ENCODE measurements at regions not wholly inside any gene's neighbourhood (a gene's known extent, or its start where the extent isn't known, plus 50 kb on each side); places are given as distances from the start of the nearest gene placed in this dataset.

DNA sequence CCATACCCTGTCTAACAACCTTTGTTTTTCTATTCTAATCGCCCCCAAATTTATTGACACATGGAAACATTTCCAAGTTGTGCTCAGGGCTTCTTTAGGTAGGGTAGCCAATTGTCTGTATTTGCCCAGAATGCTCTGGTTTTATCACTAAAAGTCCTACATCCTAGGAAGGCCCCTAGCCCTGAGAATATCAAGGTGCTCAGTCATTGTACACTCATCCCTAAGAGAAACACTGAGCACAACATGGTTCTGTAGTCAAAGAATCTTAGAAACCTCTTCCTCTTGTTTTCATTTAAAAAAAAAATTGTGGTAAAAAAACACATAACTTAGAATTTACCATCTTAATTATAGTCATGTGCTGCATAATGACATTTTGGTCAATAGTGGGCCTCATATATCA lies 69.0 kb upstream of the BASP1 start:
- Histone ChIP-seq H3K27me3 (ENCODE audit: control insufficient read depth, insufficient read depth, low read length) (no peaks in the 10 kb centered on the region), H3K36me3 (ENCODE audit: control insufficient read depth, insufficient read depth, low read length) (no peaks in the 10 kb centered on the region), H3K4me3 (ENCODE audit: low read depth, low read length) (no peak overlapping the region)
- TF ChIP-seq, protein P1, sequence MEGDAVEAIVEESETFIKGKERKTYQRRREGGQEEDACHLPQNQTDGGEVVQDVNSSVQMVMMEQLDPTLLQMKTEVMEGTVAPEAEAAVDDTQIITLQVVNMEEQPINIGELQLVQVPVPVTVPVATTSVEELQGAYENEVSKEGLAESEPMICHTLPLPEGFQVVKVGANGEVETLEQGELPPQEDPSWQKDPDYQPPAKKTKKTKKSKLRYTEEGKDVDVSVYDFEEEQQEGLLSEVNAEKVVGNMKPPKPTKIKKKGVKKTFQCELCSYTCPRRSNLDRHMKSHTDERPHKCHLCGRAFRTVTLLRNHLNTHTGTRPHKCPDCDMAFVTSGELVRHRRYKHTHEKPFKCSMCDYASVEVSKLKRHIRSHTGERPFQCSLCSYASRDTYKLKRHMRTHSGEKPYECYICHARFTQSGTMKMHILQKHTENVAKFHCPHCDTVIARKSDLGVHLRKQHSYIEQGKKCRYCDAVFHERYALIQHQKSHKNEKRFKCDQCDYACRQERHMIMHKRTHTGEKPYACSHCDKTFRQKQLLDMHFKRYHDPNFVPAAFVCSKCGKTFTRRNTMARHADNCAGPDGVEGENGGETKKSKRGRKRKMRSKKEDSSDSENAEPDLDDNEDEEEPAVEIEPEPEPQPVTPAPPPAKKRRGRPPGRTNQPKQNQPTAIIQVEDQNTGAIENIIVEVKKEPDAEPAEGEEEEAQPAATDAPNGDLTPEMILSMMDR (IDR thresholded peaks at IDR 0.05; ENCODE audit: insufficient read depth, low read length, poor library complexity, severe bottlenecking): no peak
- DNase-seq (ENCODE audit: low read depth): no peak

DNA sequence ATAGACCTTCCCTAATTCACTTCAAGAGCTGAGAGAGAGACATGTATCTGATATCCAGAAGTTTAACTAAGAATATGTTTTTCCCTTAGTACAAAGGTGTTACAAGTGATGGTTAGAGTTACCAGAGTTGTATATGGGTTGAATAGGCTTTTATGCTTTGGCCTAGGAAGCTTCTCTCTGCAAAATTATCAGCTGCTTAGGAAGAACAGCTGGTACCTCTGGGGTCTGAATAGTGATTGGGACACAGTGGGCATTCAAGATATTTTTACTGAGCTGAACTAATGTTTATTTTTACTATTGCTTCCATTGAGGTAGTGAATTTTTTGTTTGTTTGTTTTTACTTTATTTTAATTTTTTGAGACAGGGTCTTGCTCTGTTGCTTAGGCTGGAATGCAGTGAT lies 67.6 kb upstream of the BASP1 start:
- H3K4me3 ChIP-seq (ENCODE audit: low read depth, low read length): no peak overlapping the region
- DNase-seq (ENCODE audit: low read depth): no peak
- no peaks in the 10 kb centered on the region for H3K36me3 ChIP-seq (ENCODE audit: control insufficient read depth, insufficient read depth, low read length)
- TF ChIP-seq, protein P1 (IDR thresholded peaks at IDR 0.05; ENCODE audit: insufficient read depth, low read length, poor library complexity, severe bottlenecking): no peak
- H3K27me3 ChIP-seq (ENCODE audit: control insufficient read depth, insufficient read depth, low read length): no peaks in the 10 kb centered on the region

DNA sequence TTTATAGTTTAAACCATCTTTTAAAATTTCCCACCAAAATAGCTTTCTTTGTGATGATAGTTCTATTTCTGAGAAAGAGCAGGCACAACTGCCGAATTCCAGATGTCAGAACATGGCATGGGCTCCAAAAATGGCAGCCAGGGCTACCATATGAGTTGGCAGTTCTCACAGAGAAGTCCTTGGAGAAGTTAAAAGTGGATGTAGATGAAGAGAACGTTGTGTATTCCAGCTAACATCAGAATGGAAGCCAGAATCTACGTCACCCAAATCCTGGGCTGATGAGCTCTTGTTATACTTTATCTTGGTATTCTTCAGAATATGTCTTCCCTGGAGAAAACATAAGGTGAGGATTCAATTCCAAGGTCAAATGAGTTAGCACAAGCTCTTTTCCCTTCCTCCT lies 66.9 kb upstream of the BASP1 start:
- TF ChIP-seq, protein P1 (IDR thresholded peaks at IDR 0.05; ENCODE audit: insufficient read depth, low read length, poor library complexity, severe bottlenecking): no peak
- DNase-seq (ENCODE audit: low read depth): no peak
- Histone ChIP-seq H3K27me3 (ENCODE audit: control insufficient read depth, insufficient read depth, low read length) (no peaks in the 10 kb centered on the region), H3K4me3 (ENCODE audit: low read depth, low read length) (no peak overlapping the region), H3K36me3 (ENCODE audit: control insufficient read depth, insufficient read depth, low read length) (no peaks in the 10 kb centered on the region)

DNA sequence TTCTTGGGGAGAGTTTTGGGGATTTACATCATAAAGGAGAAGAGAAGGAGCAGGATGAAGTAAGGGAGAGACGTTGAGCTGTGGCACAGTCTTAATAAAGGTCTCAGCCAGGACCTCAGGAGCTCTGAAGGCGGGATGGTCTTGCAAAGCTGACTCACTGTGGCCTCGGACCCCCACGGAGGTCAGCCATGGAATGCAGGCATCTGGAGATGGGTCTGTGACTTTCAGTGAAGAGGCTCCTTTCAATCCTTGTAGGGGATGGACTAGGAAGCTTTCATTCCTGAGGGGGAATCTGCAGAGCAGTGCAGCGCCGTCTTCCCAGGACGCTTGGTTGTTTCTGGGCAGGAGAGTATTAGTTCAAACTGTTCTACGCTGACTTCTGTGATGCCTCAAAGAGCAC lies 65.7 kb upstream of the BASP1 start:
- H3K36me3 ChIP-seq (ENCODE audit: control insufficient read depth, insufficient read depth, low read length): no peaks in the 10 kb centered on the region
- no peaks in the 10 kb centered on the region for H3K27me3 ChIP-seq (ENCODE audit: control insufficient read depth, insufficient read depth, low read length)
- DNase-seq (ENCODE audit: low read depth): no peak
- TF ChIP-seq, protein P1 (IDR thresholded peaks at IDR 0.05; ENCODE audit: insufficient read depth, low read length, poor library complexity, severe bottlenecking): no peak
- H3K4me3 ChIP-seq (ENCODE audit: low read depth, low read length): no peak overlapping the region

DNA sequence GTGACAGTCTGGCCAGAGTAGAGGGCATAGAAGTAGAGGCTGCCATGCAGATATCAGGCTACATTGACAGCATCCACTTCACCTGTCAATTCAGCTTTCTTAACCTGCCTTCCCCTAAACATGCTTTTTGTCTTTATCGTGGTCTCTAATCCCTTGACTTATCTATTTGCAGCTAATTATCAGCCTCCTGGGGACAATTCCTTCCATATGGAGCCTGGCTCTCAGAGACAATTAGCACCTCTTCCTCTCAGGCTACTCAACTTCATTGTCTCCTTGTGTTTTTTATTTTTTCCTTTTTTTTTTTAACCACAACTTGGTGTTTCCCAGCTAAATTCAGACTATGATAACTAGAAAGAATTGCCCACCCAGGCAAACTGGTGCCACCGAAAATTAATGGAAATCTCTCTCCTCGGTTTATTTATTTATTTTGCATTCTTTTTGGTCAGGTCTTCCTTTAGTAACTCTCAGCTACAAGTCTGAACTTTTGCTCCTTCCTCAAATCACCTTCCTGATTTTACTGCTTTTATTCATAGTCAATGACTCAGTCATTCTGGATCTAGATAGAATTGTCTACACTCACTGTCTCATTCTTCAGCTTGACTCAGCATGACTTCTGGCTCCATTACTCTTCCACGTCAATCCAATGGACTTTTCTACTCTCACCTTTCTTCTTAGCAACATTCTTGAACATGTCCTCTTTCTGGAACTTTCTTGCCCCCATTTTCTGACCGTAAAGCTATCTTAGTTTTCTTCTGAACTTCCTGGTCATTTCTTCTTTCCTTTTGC lies 63.0 kb upstream of the BASP1 start:
- H3K27me3 ChIP-seq (ENCODE audit: control insufficient read depth, insufficient read depth, low read length): no peaks in the 10 kb centered on the region
- TF ChIP-seq, protein P1 (IDR thresholded peaks at IDR 0.05; ENCODE audit: insufficient read depth, low read length, poor library complexity, severe bottlenecking): no peak
- DNase-seq (ENCODE audit: low read depth): peak; percentile 65

DNA sequence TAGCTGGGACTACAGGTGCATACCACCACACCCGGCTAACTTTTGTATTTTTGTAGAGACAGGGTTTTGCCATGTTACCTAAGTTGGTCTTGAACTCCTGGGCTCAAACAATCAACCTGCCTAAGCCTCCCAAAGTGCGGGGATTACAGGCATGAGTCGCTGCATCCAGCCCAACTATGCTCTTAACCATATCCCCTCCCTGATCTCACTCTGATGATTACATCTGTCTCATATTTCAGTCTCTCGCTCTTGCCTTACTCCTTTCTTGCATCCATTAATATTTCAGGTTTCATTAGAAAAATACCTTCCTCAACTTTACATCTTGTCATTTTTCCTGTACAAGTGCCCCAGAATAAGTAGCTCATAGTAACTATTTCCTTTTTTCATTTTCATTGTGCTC lies 61.0 kb upstream of the BASP1 start:
- Histone ChIP-seq H3K27me3 (ENCODE audit: control insufficient read depth, insufficient read depth, low read length) (no peaks in the 10 kb centered on the region), H3K4me3 (ENCODE audit: low read depth, low read length) (no peak overlapping the region), H3K36me3 (ENCODE audit: control insufficient read depth, insufficient read depth, low read length) (no peaks in the 10 kb centered on the region)
- TF ChIP-seq, protein P1 (IDR thresholded peaks at IDR 0.05; ENCODE audit: insufficient read depth, low read length, poor library complexity, severe bottlenecking): no peak
- DNase-seq (ENCODE audit: low read depth): no peak

More for the DNA sequence above, 63.0 kb upstream of the BASP1 start:
- H3K36me3 ChIP-seq (ENCODE audit: control insufficient read depth, insufficient read depth, low read length): no peaks in the 10 kb centered on the region
- no peak overlapping the region for H3K4me3 ChIP-seq (ENCODE audit: low read depth, low read length)

All from kidney epithelial cell (primary cell).